NCI-H1092 (cell line): ENCODE measurements at regions not wholly inside any gene's neighbourhood (a gene's known extent, or its start where the extent isn't known, plus 50 kb on each side); places are given as distances from the start of the nearest gene placed in this dataset.

ENCODE experiments used
- DNase-seq: peaks from one replicate; lab custom pipeline; 2025; lab: John Stamatoyannopoulos, UW

- no peak for DNase-seq
Measured at GRCh38 chr16:65202461-65202860, 80.6 kb upstream of the CDH11 start.

DNA sequence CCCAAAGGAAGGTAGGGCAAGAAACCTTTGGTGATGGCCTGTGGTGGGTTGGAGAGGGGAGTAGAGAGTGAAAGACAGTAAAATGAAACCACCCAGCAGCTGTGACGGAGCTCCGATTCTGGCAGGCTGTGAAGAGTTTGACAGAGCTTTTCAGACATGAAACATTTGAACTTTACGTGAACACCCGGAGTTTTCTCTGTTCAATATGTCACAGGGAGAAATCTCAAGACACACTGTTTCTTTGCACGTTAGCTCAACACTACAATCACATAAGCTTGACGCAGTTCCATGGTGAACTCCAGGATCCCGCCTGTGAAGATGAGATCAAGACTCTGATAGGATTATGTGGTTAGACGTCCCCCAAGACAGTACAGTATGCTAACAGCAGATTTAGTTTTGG is 79.6 kb upstream of the CDH11 start:
- DNase-seq: no peak

GRCh38 chr16:65200857-65201256 is 79.0 kb upstream of the CDH11 start:
- DNase-seq: no peak

GRCh38 chr16:65200156-65200773 is 78.4 kb upstream of the CDH11 start:
- no peak for DNase-seq

DNA sequence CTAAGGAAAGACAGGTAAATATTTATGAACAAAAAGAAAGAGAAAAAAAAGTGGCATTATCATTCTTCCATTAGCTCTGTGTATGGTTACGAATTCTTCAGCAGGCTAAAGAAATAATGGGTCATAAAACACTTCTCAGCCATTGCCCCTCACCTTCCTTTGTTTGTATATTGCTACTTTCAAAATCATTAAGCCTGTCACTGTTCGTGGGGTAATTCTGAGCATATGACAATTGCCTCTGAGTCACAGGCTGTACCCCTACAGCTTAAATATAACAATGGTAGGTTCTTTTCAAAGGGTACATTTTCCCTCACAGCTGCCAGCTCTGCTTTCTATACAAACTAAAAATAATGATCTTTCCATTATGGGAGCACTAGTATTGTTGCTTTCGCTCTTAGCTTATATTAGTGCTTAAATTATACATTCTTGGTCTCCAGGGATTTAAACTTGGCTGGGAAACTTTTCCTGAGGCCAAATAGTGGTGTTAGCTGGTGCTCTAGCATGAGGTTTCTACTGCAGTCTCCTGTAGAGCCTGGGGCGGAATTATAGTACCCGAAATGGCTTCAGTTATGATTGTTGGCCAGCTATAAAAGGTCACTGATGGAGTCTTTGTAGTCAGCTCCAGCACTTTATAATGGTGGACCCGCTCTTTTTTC is 74.7 kb upstream of the CDH11 start:
- DNase-seq: no peak

DNA sequence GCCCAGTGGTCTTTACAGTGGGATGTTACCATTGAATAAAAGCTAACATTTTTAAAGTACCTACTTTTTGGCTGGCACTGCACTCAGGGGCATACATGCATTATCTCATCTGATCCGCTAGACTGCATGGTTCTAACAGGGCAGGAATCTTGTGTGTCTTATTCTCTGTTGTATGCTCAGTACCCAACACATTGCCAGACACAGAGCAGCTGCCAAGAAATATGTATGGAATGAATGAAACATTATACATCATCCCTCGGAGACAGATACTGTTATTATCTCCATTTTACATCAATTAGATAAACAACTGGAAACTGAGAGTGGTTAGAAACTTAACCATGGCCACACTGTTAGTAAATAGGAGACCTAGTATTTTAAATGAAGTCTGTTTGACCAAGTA is 74.1 kb upstream of the CDH11 start:
- no peak for DNase-seq

GRCh38 chr16:65185241-65185778 is 63.4 kb upstream of the CDH11 start:
- no peak for DNase-seq

- DNase-seq: no peak
Measured at GRCh38 chr16:65181071-65181561, 59.3 kb upstream of the CDH11 start.

GRCh38 chr16:65178151-65178550 is 56.3 kb upstream of the CDH11 start:
- no peak for DNase-seq

DNA sequence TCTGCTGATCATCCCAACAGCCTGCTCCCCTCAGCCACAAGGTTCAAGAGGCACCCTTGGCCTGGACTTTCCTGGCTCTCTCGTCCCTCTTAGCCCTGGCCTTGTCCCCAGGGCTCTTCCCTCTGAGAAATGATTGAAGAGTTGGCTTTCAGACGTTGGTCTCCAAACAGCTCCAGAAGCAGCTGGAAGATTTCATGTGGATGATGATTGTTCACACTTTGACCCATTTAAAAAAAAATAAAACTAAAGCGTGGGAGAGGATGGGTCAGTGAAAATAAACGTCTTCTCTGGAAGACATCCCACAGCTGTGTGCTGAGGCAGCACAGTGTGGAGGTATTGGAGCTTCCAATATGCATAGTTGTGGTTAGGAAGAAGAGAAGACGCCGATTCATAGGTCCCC is 54.7 kb upstream of the CDH11 start:
- no peak for DNase-seq

DNA sequence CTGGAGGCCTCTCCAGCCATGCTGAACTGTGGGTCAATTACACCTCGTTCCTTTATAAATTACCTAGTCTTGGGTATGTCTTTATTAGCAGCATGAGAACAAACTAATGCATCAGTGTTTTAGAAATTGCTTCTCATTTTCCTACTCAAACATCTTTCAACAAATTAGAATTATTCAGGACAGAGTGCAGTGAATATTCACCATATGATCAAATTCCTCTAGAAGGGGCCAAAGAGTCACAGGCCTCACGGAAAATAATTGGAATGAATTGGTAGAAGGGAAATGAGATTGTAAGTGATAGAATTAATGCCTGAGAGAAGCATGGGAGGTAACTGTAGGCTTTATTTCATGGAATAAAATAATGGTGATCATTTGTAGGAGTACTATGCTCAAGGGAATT is 50.5 kb upstream of the CDH11 start:
- no peak for DNase-seq
